Epithelial cell of esophagus (primary cell): ENCODE measurements at regions not wholly inside any gene's neighbourhood (a gene's known extent, or its start where the extent isn't known, plus 50 kb on each side); places are given as distances from the start of the nearest gene placed in this dataset.

Experiments used
- DNase-seq: peaks from one replicate; pipeline ENCODE4 v3.0.0; 2010; ENCODE audit warnings: low read depth
- H3K4me3 ChIP-seq: 2 replicates; pipeline ENCODE4 v1.5.1; 2011; ENCODE audit warnings: mild to moderate bottlenecking, low read length, control low read depth
- CTCF ChIP-seq: IDR thresholded peaks from 2 replicates; pipeline ENCODE4 v1.5.1; 2011; ENCODE audit warnings: low read depth, mild to moderate bottlenecking, low read length, control low read depth, inconsistent platforms; ENCODE audit not compliant: insufficient read depth; ENCODE audit errors: missing control alignments

DNA sequence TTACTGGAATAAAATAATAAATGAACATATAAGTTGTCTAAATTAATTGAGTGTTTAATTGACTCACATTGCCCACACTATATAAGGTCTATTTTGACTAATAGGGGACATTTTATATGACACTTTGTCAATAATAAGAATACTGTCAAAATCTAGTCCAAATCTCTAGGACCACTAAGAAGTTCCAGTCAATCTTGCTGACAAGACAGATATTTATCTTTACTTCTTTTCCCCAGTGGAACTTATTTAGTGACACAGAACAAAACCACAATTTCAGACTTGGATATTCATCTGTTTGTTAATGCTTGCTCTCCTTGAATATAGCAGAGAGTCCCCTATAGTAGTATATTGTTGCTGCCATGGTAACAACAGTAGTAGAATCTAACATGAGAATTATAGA, 954.6 kb upstream of the MANEA start:
- H3K4me3 ChIP-seq, result no peak overlapping the region
- no peak for DNase-seq
- TF ChIP-seq CTCF, result no peak

DNA sequence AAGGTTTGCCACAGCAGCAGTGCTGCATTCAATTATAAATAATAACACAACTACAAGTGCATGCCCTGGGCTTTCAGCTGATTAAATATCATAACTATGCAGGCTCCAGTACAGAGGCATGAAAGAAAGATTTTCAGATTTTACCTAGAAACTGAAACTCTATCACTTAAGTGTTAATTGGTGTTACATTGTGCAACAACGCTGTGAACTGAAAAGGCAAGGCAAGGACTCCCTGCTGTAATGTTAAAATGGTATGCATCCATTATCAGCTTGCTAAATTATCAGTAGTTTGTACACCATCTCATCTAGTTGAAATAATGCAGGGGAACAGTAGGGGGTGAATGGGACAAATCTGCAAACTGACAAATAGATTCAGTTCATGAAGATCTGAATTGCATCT, 976.7 kb upstream of the MANEA start:
- TF ChIP-seq CTCF, result no peak
- no peak for DNase-seq
- H3K4me3 ChIP-seq, result no peak overlapping the region

GRCh38 chr6:94597487-94597886, 979.8 kb upstream of the MANEA start:
- no peak overlapping the region for H3K4me3 ChIP-seq
- TF ChIP-seq CTCF, result no peak
- DNase-seq, result no peak

DNA sequence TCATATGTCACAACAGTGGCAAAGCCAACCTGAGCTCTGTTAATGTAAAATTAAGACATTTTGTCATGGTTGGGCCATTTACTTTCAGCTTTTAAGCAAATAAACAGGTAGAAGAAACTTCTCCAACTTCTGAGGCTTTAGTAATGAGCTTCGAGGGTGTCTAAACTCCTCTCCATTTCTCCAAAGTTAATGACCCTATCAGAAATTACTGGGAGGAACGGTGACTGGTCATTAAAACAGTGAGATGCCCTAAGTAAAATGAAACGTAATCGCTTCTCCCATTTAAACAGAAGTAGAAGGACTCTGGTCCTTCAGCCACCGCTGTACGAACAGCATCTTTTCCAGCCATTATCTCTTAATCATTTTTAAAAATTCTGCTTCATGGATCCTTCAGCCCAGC, 986.9 kb upstream of the MANEA start:
- no peak for DNase-seq
- H3K4me3 ChIP-seq, result no peak overlapping the region
- TF ChIP-seq CTCF, result no peak

DNA sequence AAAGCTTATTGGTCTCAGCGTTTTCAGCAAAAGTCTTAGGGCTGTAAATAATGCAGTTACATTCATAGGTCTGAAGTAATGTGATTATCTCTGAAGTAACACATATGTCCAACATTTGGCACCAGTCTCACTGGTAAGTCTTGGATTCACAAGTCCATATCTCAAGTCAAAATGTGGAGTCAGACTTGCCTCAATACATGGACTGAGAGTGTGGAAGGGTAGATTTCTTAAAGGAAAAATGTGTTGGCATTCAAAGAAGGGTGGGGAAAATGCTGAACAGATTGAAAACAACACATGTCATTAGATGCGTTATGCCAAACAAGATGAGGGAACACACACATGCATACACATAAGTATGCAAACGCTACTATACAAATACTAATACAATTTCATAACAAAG, 989.0 kb upstream of the MANEA start:
- DNase-seq, result no peak
- no peak for TF ChIP-seq CTCF
- no peak overlapping the region for H3K4me3 ChIP-seq

DNA sequence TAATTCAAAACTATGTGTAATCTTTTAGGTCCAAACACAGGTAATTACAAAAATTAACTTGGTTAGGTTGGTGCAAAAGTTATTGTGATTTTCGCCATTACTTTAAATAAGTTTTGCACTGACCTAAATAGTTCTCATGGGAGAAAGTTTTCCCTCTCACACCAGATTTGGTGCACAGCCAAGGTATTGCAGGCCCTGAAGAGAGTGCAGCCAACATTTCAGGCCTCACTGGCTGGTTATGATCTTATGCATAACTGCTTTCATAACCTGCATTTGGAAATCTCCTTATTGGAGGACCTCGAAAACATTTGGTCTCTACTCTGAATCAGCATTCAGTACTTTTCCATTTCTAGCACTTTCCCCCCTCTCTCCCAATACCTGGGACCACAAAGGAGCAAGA, 993.1 kb upstream of the MANEA start:
- TF ChIP-seq CTCF, result no peak
- H3K4me3 ChIP-seq, result no peak overlapping the region
- DNase-seq, result no peak

- no peak overlapping the region for H3K4me3 ChIP-seq
- TF ChIP-seq CTCF, result no peak
- DNase-seq, result no peak
These were observed 1006.8 kb upstream of the MANEA start for GRCh38 chr6:94570581-94570980.
